ENCODE measurements at regions not wholly inside any gene's neighbourhood (a gene's known extent, or its start where the extent isn't known, plus 50 kb on each side); places are given as distances from the start of the nearest gene placed in this dataset.

- CTCF ChIA-PET: no interaction called here
- Mint-ChIP-seq H3K27me3 (peaks cover 4% of the 10 kb centered on the region), H3K27ac (no peak overlapping the region), H3K36me3 (ENCODE audit: low read depth) (no peaks in the 10 kb centered on the region), H3K9me3 (peaks cover under 1% of the 10 kb centered on the region), H3K4me3 (no peak overlapping the region), H3K4me1 (no peaks in the 10 kb centered on the region)
- POLR2A ChIA-PET: no interaction called here
- DNase-seq: no peak
Observed at GRCh38 chr3:115487968-115488367, 135.3 kb upstream of the GAP43 start.

GRCh38 chr3:115488409-115488808 lies 134.9 kb upstream of the GAP43 start:
- H3K4me3 Mint-ChIP-seq: no peak overlapping the region
- H3K27ac Mint-ChIP-seq: no peak overlapping the region
- ChIA-PET CTCF (no interaction called here), POLR2A (no interaction called here)
- no peaks in the 10 kb centered on the region for H3K4me1 Mint-ChIP-seq
- no peaks in the 10 kb centered on the region for H3K9me3 Mint-ChIP-seq
- peaks cover 4% of the 10 kb centered on the region for H3K27me3 Mint-ChIP-seq
- DNase-seq: no peak
- H3K36me3 Mint-ChIP-seq (ENCODE audit: low read depth): no peaks in the 10 kb centered on the region

- ChIA-PET CTCF (interaction anchor here (1.3 kb wide), 1 partner anchor 9 kb away, joined by 3 read pairs; no protein-coding TSS in a partner anchor), POLR2A (no interaction called here)
- Mint-ChIP-seq H3K4me1 (no peaks in the 10 kb centered on the region), H3K36me3 (ENCODE audit: low read depth) (no peaks in the 10 kb centered on the region), H3K27me3 (peaks cover 9% of the 10 kb centered on the region), H3K4me3 (no peak overlapping the region), H3K9me3 (no peaks in the 10 kb centered on the region), H3K27ac (no peak overlapping the region)
- DNase-seq: no peak
Observed at GRCh38 chr3:115494826-115495225, 128.5 kb upstream of the GAP43 start.

GRCh38 chr3:115498421-115498820 lies 124.9 kb upstream of the GAP43 start:
- H3K27ac Mint-ChIP-seq: no peak overlapping the region
- POLR2A ChIA-PET: no interaction called here
- no peaks in the 10 kb centered on the region for H3K9me3 Mint-ChIP-seq
- H3K27me3 Mint-ChIP-seq: peaks cover 8% of the 10 kb centered on the region
- H3K4me3 Mint-ChIP-seq: no peak overlapping the region
- no peaks in the 10 kb centered on the region for H3K36me3 Mint-ChIP-seq (ENCODE audit: low read depth)
- H3K4me1 Mint-ChIP-seq: no peaks in the 10 kb centered on the region
- no peak for DNase-seq
- CTCF ChIA-PET: no interaction called here

GRCh38 chr3:115498898-115499297 lies 124.4 kb upstream of the GAP43 start:
- ChIA-PET CTCF (no interaction called here), POLR2A (no interaction called here)
- Mint-ChIP-seq H3K4me3 (no peak overlapping the region), H3K4me1 (no peaks in the 10 kb centered on the region), H3K36me3 (ENCODE audit: low read depth) (no peaks in the 10 kb centered on the region), H3K27ac (no peak overlapping the region), H3K9me3 (no peaks in the 10 kb centered on the region), H3K27me3 (peaks cover 5% of the 10 kb centered on the region)
- DNase-seq: no peak

GRCh38 chr3:115499666-115500065 lies 123.6 kb upstream of the GAP43 start:
- Mint-ChIP-seq H3K27ac (no peak overlapping the region), H3K36me3 (ENCODE audit: low read depth) (no peaks in the 10 kb centered on the region), H3K4me1 (no peaks in the 10 kb centered on the region), H3K4me3 (no peak overlapping the region), H3K27me3 (peaks cover 4% of the 10 kb centered on the region), H3K9me3 (no peaks in the 10 kb centered on the region)
- DNase-seq: no peak
- POLR2A ChIA-PET: no interaction called here
- CTCF ChIA-PET: no interaction called here

- Mint-ChIP-seq H3K9me3 (no peaks in the 10 kb centered on the region), H3K4me3 (no peak overlapping the region), H3K27me3 (peaks cover 2% of the 10 kb centered on the region), H3K27ac (no peak overlapping the region), H3K4me1 (no peaks in the 10 kb centered on the region), H3K36me3 (ENCODE audit: low read depth) (no peaks in the 10 kb centered on the region)
- POLR2A ChIA-PET: no interaction called here
- CTCF ChIA-PET: no interaction called here
- no peak for DNase-seq
Observed at GRCh38 chr3:115500795-115501194, 122.5 kb upstream of the GAP43 start.

- Mint-ChIP-seq H3K4me1 (no peaks in the 10 kb centered on the region), H3K4me3 (no peak overlapping the region), H3K9me3 (no peaks in the 10 kb centered on the region), H3K27ac (no peak overlapping the region), H3K27me3 (peaks cover 2% of the 10 kb centered on the region), H3K36me3 (ENCODE audit: low read depth) (no peaks in the 10 kb centered on the region)
- CTCF ChIA-PET: no interaction called here
- POLR2A ChIA-PET: no interaction called here
- DNase-seq: no peak
Observed at GRCh38 chr3:115502128-115502527, 121.2 kb upstream of the GAP43 start.

- H3K4me3 Mint-ChIP-seq: no peak overlapping the region
- CTCF ChIA-PET: interaction anchor here (1.2 kb wide), 1 partner anchor 8 kb away, joined by 3 read pairs; no protein-coding TSS in a partner anchor
Observed at GRCh38 chr3:115503394-115503793, 119.9 kb upstream of the GAP43 start.

GRCh38 chr3:115508562-115508961 lies 114.7 kb upstream of the GAP43 start:
- DNase-seq: no peak
- Mint-ChIP-seq H3K36me3 (ENCODE audit: low read depth) (no peaks in the 10 kb centered on the region), H3K27me3 (peaks cover 44% of the 10 kb centered on the region), H3K4me1 (peaks cover 16% of the 10 kb centered on the region), H3K27ac (no peak overlapping the region), H3K4me3 (no peak overlapping the region), H3K9me3 (no peaks in the 10 kb centered on the region)
- ChIA-PET CTCF (no interaction called here), POLR2A (no interaction called here)

More at GRCh38 chr3:115503394-115503793, 119.9 kb upstream of the GAP43 start:
- H3K27ac Mint-ChIP-seq: no peak overlapping the region
- H3K4me1 Mint-ChIP-seq: no peaks in the 10 kb centered on the region
- no peak for DNase-seq
- peaks cover 6% of the 10 kb centered on the region for H3K27me3 Mint-ChIP-seq
- H3K36me3 Mint-ChIP-seq (ENCODE audit: low read depth): no peaks in the 10 kb centered on the region
- no peaks in the 10 kb centered on the region for H3K9me3 Mint-ChIP-seq
- POLR2A ChIA-PET: no interaction called here

GRCh38 chr3:115512565-115513415 lies 110.5 kb upstream of the GAP43 start:
- Mint-ChIP-seq H3K36me3 (ENCODE audit: low read depth) (no peaks in the 10 kb centered on the region), H3K4me3 (peak overlapping the region; percentile 80), H3K4me1 (peaks cover 17% of the 10 kb centered on the region), H3K27ac (no peak overlapping the region), H3K27me3 (peaks cover 51% of the 10 kb centered on the region), H3K9me3 (no peaks in the 10 kb centered on the region)
- peak; percentile 9 for DNase-seq
- ChIA-PET POLR2A (no interaction called here), CTCF (interaction anchor here (0.9 kb wide), 1 partner anchor 656 kb away, joined by 3 read pairs; no protein-coding TSS in a partner anchor)

GRCh38 chr3:115513416-115513800 lies 109.9 kb upstream of the GAP43 start:
- Mint-ChIP-seq H3K27me3 (peaks cover 47% of the 10 kb centered on the region), H3K4me3 (peak overlapping the region; percentile 80), H3K36me3 (ENCODE audit: low read depth) (no peaks in the 10 kb centered on the region), H3K9me3 (no peaks in the 10 kb centered on the region), H3K4me1 (peaks cover 17% of the 10 kb centered on the region), H3K27ac (no peak overlapping the region)
- POLR2A ChIA-PET: no interaction called here
- CTCF ChIA-PET: interaction anchor here (0.9 kb wide), 1 partner anchor 656 kb away, joined by 3 read pairs; no protein-coding TSS in a partner anchor
- DNase-seq: no peak

- ChIA-PET CTCF (no interaction called here), POLR2A (no interaction called here)
- Mint-ChIP-seq H3K36me3 (ENCODE audit: low read depth) (no peaks in the 10 kb centered on the region), H3K27me3 (peaks cover 15% of the 10 kb centered on the region), H3K9me3 (no peaks in the 10 kb centered on the region), H3K27ac (no peak overlapping the region), H3K4me3 (no peak overlapping the region), H3K4me1 (peaks cover 20% of the 10 kb centered on the region)
- DNase-seq: no peak
Observed at GRCh38 chr3:115517457-115518050, 105.8 kb upstream of the GAP43 start.

All from activated CD4-positive, alpha-beta T cell treated with anti-CD3 and anti-CD28 coated beads, Interleukin-2, amount 10 ng/mL, durations not matched to agents 7 days and 5 days (primary cell).